ENCODE measurements at regions not wholly inside any gene's neighbourhood (a gene's known extent, or its start where the extent isn't known, plus 50 kb on each side); places are given as distances from the start of the nearest gene placed in this dataset.

GRCh38 chr4:73347497-73347896, 56.6 kb upstream of the ALB start:
- no peak for TF ChIP-seq CTCF (conservative IDR thresholded peaks at IDR 0.05; ENCODE audit: low read depth, low read length)
- TF ChIP-seq EZH2 (IDR thresholded peaks at IDR 0.05; ENCODE audit: borderline replicate concordance, low read depth, low read length, poor library complexity, severe bottlenecking): no peak
